Fibroblast of skin of back (primary cell): ENCODE measurements at regions not wholly inside any gene's neighbourhood (a gene's known extent, or its start where the extent isn't known, plus 50 kb on each side); places are given as distances from the start of the nearest gene placed in this dataset.
"Not testable (repeated sequence)": the region's sequence is repeated elsewhere in the genome, so short reads cannot be mapped to it uniquely, and the experiment has no call there.

Source experiments
- DNase-seq: peaks from one replicate; pipeline ENCODE4 v3.0.0-alpha.2; 2013

- no peak for DNase-seq
Measured at GRCh38 chr22:27232077-27232476, 569.5 kb downstream of the MN1 start.

GRCh38 chr22:27237080-27237741 is 564.3 kb downstream of the MN1 start:
- peak; percentile 20 for DNase-seq

- DNase-seq = peak; percentile 98
Measured at GRCh38 chr22:27238935-27239510, 562.5 kb downstream of the MN1 start.

GRCh38 chr22:27239520-27239919 is 562.0 kb downstream of the MN1 start:
- DNase-seq = no peak

GRCh38 chr22:27240298-27241075 is 561.1 kb downstream of the MN1 start:
- peak; percentile 45 for DNase-seq

GRCh38 chr22:27241430-27242321 is 559.9 kb downstream of the MN1 start:
- DNase-seq = peak; percentile 30

- DNase-seq = no peak
Measured at GRCh38 chr22:27242474-27242873, 559.1 kb downstream of the MN1 start.

- DNase-seq = peak; percentile 42
Measured at GRCh38 chr22:27242917-27243589, 558.5 kb downstream of the MN1 start.

GRCh38 chr22:27244328-27244727 is 557.2 kb downstream of the MN1 start:
- no peak for DNase-seq

GRCh38 chr22:27245056-27245455 is 556.5 kb downstream of the MN1 start:
- no peak for DNase-seq

GRCh38 chr22:27246558-27246957 is 555.0 kb downstream of the MN1 start:
- DNase-seq = no peak

- peak; percentile 16 for DNase-seq
Measured at GRCh38 chr22:27247701-27248434, 553.7 kb downstream of the MN1 start.

GRCh38 chr22:27250418-27250817 is 551.1 kb downstream of the MN1 start:
- DNase-seq = no peak

GRCh38 chr22:27250886-27251285 is 550.7 kb downstream of the MN1 start:
- no peak for DNase-seq

- no peak for DNase-seq
Measured at GRCh38 chr22:27251563-27251962, 550.0 kb downstream of the MN1 start.

GRCh38 chr22:27252282-27253049 is 549.1 kb downstream of the MN1 start:
- DNase-seq = peak; percentile 84

GRCh38 chr22:27253108-27253902 is 548.3 kb downstream of the MN1 start:
- no peak for DNase-seq

- DNase-seq = not testable (repeated sequence)
Measured at GRCh38 chr22:27254063-27254462, 547.5 kb downstream of the MN1 start.

- no peak for DNase-seq
Measured at GRCh38 chr22:27255580-27255979, 546.0 kb downstream of the MN1 start.

GRCh38 chr22:27257987-27258386 is 543.6 kb downstream of the MN1 start:
- DNase-seq = no peak
